NCI-H187 (cell line): ENCODE measurements at regions not wholly inside any gene's neighbourhood (a gene's known extent, or its start where the extent isn't known, plus 50 kb on each side); places are given as distances from the start of the nearest gene placed in this dataset.
A peak's percentile ranks its signal among the peaks of the same experiment; 100 is the strongest.
"Not testable (repeated sequence)": the region's sequence is repeated elsewhere in the genome, so short reads cannot be mapped to it uniquely, and the experiment has no call there.

Source experiments
- DNase-seq, 2 experiments: peaks; one replicate each; lab custom pipeline; 2025; lab: John Stamatoyannopoulos, UW

DNA sequence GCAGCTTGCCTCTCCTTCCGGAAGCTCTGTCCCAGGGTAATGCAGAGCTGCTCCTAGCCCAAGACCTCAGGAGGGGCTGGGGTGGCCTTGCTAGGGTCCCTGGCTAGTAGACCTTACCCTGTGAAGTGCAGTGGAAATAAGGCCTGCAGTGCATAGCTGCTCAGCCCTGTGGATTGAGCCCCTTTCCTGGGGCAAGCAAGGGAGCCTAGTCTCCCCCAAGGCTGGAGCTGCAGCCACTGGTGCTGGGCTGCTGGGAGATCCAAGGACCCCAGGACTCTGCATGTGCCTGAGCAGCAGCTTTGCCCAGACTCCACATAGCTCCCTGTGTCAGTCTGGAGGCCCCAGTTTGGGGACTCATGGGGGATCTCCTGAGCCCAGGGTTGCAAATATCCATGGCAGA is 57.9 kb downstream of the FANCF start:
- DNase-seq = no peak

DNA sequence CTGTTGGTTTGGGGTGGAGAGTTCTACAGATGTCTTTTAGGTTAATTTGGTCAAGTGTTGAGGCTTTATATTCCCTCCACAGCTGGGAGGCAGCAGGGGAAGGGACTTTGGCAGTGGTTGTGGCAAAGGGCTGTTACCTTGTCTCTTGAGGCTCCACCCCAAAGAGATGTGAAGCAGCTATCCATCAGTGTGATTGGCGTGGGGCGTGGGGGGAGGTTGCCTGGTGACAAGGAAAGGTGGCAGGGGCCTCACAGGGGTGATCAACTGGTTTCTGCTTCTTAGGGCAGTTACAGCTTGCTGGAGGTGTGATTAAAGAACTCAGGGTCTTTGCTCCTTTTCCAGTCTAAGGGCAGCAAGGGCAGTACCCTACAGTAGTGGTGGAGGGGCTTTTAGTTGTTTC is 59.3 kb downstream of the FANCF start:
- DNase-seq = no peak

DNA sequence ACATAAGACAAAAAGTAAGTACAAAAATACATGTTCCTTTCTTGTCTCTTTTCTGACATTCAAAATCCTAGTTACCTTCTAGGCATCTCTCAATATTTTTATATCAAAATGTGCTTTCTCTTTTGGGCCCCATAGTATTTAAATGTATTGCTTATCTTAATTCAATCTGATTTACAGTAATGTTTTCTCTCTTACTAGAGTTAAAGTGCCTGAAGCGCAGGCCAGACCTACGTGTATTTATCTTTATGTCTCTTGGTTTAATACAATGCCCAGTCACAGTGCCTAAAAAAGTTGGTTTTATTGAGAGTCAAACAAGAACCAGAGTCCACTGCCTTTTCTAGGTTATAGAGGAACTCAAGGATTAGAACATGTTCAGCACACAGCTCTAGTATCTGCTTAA is 64.3 kb downstream of the FANCF start:
- no peak for DNase-seq

DNA sequence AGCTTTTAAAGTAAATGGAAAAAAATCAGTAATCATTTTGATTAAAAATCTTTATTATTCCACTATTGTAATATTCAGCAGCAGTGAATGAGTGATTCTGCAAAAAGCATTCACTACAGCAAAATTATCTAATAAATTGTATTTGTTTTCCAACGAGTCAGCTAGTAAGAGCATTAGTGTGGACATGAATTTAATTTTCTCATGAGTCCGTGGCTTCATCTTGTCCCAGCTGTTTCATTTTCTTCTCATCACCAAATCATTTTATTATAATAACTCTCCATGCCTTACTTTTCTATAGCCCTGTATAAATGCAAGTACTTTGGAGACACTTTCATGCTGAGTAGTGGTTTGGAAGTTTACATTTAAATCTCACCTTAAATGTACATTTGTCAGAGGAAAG is 66.2 kb downstream of the FANCF start:
- DNase-seq = no peak

DNA sequence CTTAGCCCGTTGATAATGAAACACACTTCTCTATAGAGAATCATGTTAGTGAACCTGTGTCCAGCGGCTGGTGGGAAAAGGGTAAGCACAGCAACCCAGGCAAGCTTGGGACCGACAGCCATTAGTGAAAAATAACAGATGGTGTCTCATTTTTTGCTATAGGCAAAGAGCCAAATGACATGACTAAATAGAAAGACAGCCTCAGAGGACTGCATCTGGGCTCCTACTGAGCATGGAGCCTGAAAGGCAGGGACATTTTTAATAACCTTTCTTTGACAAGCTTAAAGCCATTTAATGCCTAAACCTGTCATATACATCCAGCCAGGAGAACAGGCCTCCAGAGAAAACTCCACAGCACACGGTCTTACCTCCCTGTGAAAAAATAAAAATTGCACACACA is 67.0 kb downstream of the FANCF start:
- no peak for DNase-seq

DNA sequence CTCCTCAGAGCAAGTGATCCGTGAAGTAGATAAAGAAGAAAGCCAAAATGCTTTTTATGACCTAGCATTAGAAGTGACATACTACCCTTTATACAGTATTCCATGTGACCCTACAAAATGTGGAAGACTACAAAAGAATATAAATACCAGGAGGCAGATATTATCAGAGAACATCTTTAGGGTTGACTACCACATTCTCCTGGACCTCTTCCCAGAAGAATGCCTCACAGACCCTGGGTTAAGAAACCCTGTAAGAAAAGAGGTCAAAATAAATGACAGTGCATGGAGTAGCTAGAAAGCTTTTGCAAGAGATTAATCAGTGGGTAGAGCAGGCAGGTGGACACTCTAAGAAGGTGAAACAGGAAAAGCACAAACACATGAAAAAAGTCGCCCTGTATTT is 69.2 kb downstream of the FANCF start:
- DNase-seq = no peak

DNA sequence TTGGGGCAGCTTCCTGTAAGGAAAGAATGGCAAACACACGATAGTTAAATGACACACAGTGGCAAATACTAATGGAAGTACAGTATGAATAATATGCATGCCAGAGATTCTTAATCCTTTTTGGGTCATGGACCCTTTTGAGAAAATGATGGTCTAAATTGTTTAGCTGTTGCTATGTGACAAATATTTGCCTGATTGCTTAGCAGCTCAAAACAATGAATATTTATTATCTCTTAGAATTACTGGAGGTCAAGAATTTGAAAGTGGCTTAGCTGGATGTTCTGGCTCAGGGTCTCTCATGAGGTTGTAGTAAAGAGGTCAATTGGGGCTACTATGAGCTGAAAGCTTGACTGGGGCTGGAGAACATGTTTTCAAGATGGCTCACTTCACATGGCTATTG is 69.7 kb downstream of the FANCF start:
- no peak for DNase-seq

DNA sequence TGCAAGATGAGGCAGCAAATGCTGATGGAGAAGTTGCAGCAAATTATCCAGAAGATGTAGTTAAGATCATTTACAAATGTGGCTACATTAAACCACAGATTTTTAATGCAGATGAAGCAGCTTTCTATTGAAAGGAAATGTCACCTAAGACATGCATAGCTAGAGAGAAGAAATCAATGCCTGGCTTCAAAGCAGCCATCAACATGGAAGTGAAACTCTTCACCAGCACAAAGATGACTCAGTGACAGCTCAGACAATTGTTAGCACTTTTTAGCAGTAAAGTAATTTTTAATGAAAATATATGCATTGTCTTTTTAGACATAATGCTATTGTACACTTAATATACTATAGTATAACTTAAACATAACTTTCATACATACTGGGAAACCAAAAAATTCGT is 71.4 kb downstream of the FANCF start:
- DNase-seq = no peak

DNA sequence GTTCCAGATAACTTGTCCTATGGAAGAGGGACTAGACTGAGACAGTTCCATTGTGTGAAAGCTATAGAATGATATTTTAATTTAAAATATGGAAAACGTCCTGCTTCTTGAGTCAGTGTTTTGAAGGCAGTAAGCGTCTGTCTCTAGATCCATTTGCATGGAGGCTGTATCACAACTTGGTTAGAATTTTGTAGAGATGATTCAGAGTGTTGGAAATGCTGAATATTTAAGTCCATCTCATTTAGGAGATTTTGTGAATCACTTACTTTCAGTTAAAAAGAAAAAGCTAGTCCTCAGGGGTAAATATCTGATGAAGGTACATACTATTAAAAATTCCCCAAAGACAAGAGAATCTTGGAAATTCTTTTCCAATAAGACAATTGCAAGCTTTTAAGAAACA is 72.7 kb downstream of the FANCF start:
- DNase-seq = no peak

DNA sequence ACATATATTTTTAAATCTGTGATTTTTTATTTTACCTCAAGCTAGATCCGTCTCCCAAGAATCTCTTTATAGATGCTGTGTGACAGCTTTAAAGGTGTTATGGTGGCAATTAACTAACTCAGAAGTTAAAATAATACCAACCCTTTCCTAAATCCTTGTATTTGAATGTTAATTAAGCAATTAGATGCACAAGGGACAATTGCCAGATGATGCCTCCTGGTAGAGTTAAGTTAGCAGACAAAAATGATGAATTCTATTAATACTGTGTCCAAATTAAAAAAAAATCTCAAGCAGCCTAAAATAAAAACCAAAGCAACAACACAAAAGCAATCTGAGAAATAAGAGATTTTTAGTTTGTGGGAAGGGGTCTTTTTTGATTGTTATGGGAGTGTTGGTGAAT is 78.9 kb downstream of the FANCF start:
- no peak for DNase-seq

DNA sequence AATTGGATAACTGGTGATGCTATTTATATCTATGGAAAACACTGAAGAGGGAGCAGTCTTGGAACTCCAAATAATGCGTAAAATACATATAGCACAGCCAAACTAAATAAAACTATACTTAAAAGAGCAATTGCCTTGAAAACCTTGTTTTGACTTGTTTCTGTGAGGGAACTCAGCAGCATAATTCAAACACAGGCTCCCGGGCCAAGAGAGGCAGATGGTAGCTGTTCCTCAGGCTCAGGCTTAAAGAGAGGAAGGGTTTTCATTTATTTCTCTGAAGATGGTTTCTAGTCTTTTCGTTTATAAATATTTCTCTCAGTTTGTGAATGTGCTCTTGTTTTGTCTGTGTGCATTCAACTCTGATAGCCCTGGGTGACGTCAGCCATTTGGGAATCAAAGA is 82.4 kb downstream of the FANCF start:
- no peak for DNase-seq

DNA sequence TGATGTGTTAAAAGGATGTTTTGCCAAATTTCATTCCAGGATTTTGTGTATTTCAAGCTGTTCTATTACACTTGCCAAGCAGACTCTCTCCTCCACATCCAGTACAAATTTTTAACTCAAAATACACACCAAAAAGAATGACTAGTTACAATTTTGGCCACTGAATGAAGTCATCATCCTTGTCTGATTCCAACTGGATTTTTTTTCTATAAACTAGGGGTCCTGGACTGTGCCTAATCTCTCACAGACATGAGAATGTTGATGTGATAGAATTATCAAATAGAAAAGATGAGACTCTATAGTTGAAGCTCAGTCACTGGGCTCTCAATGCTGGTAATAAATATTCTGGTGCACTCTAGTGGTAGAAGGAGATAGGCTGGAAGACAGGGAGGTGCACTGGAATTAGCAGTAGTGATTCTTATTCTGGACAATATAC is 85.8 kb downstream of the FANCF start:
- DNase-seq = peak in 1 of 2 experiments; percentile 48

DNA sequence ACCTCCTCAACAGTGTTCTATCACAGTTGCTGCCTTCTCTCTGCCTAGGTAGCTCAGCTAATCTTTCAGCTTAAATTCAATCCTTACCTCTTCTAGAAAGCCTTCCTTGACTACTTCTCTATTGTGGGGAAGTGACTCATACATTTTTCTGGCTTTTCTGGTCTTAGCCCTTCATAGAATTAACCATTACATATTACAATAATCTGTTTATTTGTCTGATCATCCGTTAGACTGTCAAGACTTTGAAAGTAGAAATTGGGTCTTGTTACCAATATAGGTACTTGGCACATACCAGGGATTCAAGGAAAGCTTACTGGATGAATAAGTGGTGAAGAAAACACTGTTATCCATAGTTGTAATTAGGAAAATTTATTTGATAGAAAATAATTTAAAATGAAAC is 89.6 kb downstream of the FANCF start:
- no peak for DNase-seq

DNA sequence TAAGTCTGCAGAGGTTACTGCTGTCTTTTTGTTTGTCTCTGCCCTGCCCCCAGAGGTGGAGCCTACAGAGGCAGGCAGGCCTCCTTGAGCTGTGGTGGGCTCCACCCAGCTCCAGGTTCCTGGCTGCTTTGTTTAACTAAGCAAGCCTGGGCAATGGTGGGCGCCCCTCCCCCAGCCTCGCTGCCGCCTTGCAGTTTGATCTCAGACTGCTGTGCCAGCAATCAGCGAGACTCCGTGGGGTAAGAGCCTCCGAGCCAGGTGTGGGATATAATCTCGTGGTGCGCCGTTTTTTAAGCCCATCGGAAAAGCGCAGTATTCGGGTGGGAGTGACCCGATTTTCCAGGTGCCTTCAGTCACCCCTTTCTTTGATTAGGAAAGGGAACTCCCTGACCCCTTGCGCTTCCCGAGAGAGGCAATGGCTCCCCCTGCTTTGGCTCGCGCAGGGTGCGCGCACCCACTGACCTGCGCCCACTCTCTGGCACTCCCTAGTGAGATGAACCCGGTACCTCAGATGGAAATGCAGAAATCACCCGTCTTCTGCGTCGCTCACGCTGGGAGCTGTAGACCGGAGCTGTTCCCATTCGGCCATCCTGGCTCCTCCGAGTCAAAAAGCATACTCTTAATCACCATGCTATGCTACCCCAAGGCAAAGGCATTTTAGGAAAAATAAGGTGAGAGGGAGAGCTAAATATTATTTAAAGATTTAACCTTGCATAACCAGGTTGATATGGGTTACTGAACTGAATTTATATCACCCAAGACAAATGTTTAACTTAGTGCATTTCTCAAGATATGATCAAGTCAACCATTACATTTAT is 96.8 kb downstream of the FANCF start:
- not testable (repeated sequence) for DNase-seq

DNA sequence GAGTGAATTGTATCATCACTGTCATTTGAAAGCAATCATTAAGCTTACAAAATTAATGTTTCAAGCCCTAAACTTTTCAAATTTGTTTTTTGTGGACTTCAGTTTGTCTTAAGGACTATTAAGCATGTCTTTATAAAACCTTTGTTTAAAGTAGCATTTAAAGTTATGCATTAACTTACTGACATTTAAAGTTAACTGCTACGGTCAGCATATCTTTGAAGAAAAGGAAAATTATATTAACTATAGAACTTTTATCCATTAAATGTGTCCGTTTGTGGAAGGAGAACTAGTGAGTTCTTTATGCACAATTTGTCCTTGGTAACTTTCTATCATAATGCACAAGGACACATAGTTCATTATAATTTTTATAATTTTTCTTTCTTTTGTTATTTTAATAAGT is 103.4 kb downstream of the FANCF start:
- no peak for DNase-seq

DNA sequence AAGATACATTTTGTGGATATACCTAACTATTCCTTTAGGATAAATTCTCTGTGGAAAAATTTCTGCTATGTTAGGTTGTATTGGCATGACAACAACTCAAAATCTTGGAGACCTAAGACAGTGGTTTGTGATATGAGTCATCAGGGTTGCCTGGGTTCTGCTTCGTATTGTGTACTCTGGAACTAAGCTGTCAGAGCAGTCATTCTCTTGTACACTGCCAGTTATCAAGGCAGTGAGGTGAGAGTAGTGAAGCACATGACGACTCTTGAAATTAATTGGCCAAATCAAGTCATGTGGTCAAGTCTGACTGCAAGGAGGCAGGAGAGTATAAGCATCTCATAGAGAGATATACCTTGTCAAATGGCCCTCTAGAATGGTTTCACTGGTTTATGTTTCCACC is 104.4 kb downstream of the FANCF start:
- DNase-seq = no peak

DNA sequence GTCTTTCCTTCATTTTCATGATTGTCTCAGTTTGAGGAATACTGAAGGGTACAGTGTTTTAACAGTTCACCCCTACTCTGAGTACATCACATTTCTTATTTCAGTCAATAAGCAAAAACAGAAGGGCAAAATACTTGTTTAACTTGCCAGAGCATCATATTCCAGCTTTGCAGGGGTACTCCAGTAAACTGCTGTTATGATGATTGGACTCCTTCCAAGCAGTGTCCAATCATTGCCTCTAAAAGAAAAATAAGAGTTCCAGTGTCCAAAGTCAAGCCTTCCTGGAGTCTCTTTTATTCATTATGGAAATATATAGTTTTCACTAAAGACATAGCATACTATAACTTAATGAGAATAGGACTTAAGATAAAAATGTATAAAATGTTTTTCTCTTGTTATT is 105.1 kb downstream of the FANCF start:
- no peak for DNase-seq

DNA sequence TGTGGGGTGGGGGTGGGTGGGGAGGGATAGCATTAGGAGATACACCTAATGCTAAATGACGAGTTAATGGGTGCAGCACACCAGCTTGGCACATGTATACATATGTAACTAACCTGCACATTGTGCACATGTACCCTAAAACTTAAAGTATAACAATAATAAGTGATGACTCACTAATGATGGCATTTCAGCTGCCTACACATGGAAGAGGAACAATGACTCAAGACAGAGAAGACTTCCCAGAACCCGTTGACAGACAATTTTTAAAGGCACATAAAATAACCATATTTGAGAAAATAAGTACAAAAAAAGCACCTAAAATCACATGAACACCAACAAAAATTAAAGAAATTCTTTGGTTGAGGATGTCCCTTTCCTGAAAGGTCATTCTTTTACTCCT is 107.3 kb downstream of the FANCF start:
- not testable (repeated sequence) for DNase-seq

DNA sequence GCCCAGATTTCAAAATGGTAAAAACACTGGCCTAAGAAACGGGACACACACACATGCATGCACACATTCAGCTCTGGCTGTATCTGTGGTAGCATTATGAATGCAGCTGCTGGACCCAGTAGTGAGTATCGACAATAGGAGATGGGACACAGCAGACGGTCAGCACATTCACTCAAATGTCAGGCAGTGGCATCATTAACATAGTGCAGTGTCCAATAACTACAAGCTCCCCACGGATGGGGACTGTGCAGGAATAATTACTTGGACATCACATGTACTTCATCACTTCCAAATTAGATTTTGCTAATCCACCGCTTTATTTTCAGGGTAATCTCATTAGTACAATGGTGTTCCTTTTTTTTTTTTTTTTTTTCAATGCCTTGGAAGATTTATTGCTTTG is 109.5 kb downstream of the FANCF start:
- no peak for DNase-seq

DNA sequence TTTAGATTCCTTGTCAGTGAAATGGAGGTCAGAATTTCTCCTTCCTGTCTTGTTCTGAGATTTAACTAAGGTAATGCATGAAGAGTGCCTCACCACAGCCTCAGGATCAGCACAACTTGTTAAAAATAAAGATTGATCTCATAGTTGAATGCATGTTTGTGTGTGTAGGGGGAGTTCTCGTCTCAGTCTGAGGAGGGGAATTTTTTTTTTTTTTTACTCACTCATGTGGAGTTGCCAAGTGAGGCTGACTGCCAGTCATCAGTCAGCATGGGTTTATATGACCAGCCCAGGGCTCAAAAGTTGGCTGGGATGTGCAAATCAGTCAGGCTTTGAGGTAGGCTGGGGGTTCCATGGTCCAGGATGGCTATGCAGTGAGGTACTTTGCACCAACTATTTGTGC is 113.2 kb downstream of the FANCF start:
- no peak for DNase-seq

DNA sequence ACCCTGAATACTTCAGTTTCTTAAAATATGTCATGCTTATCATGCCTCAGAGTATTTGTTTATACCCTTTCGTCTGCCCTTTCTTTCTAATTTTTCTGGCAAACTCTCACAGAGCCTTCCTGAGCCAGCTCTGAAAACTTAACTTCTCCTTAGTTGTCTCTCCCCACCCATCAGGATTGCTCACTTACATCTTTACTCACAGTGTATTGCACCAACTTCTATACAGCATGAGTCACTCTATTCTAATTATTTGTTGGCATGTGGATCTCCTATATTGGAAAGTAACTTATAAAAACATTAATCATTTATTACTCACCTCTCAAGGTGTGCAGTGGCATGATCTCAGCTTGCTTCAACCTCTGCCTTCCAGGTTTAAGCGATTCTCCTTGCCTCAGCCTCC is 114.9 kb downstream of the FANCF start:
- DNase-seq = no peak

DNA sequence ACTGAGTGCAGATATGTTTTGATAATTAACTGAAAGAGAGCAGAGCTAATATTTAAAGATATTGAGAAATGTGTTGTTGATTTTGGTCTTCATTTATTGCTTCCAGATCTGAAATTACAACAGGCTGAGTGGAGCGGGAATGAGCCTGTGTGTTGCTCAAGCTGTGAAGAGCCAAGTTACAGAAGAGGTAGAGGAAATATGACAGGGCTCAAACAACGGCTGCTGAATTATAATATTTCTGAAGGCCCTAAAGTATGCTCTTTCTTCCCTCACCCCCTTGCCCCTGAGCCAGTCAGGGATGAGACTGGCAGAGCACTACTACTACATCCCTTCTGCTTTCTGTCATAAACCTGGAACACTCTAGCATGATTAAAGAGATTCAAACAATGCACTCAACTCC is 115.6 kb downstream of the FANCF start:
- DNase-seq = no peak

DNA sequence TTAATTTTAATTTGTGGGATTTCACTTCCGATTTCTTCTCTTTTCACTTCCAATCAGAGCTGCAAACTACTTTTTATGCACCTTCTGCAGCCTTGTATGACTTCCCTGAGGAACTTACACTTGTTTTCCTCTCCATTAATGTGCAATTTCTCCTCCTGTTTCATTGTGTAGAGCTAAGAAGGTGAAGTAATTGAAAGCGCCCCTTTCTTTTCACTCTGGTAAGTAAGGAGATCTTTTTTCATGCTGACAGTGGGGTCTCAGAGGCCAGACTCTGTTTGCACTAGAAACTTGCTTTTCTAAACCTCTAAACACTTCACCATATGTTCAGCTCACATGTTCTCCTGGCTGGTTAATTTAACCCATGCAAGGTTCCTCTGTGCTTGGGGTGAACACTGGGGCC is 117.0 kb downstream of the FANCF start:
- DNase-seq = no peak

DNA sequence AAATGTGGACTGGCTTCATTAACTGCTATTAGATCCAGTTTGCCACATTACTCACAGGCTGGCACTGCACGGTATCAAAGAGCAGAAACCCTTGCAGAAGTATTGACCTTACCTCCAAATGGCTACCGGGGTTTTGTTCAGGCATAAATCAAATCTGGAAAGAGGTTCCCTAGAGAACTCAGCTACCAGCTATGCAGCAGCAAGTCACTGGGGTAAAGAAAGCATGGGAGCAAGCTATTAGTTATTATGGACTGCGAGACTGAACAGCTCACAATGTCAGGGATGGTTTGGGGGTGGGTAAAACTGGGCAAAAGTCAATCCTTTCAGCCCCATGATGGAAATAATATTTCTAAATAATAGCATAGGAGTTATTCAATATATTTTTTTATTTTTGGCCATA is 128.1 kb downstream of the FANCF start:
- DNase-seq = no peak
